Posterior vena cava (tissue), 2 donors: ENCODE measurements at regions not wholly inside any gene's neighbourhood (a gene's known extent, or its start where the extent isn't known, plus 50 kb on each side); places are given as distances from the start of the nearest gene placed in this dataset.
"Not testable (repeated sequence)": the region's sequence is repeated elsewhere in the genome, so short reads cannot be mapped to it uniquely, and the experiment has no call there.

Experiments used
- DNase-seq: peaks from one replicate; pipeline ENCODE4 v3.0.0-alpha.2; 2020; ENCODE audit warnings: low spot score
- intact Hi-C, 2 donors: fragments of 100-400 bp; cut with DNase I; formaldehyde crosslinking; loops; one replicate each; pipeline versions ENCODE4 v1.14.1 to v1.14.2; 2022 to 2023
- donor health status: DM: yes; HTN: yes; CAD: no.
- donor health status: DM: yes; HTN: yes; CAD: no.

DNA sequence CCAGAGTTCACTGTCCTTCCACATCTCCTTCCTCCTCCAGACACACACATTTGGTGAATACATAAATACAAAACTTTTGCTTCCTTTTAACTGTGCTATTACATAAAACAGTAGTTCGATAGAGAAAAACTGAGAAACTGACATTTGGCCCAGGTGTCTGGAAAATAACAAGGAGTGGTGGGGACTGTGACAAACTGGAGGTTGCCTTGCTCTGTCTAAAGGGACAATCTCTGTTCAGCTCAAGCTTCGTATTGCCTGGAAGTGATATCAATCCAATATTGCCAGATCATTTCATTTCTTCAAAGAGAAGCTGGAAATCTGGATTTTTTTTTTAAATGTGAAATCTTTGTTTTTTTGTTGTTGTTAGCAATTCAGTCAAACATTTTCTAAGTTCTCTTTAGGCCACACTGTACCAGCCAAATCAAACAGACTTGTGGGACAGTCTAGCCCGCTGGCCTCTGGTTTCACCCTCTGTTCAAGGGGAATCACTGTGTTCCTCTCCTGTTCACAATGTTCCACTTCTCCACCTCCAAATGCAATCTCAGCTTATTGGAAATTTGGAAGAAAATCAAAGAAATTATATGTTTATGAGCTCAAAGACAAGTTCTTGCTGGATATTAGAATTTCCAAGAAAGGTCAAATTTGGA is 612.5 kb downstream of the KIF4B start:
- intact Hi-C loops, result no loop called here
- DNase-seq, result no peak

GRCh38 chr5:155626592-155626991 is 613.0 kb downstream of the KIF4B start:
- intact Hi-C loops, result no loop called here
- DNase-seq, result no peak

DNA sequence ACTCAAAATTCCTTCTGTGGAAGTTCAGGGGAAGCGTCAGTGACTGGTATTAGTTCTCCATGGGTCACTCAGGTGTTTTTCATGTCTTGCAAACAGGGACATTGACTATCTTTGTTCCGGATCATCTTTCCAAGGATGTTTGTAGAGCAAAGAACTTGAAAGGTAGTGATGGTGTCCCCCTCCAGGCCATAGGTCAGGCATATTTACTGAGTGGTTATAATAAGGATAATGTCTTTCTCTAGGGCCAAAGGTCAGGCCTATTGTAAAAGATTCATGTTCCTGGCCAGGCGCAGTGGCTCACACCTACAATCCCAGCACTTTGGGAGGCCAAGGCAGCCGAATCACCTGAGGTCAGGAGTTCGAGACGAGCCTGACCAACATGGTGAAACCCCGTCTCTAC is 614.8 kb downstream of the KIF4B start:
- intact Hi-C loops, result no loop called here
- DNase-seq, result no peak

GRCh38 chr5:155629597-155629996 is 616.0 kb downstream of the KIF4B start:
- DNase-seq, result no peak
- intact Hi-C loops, result no loop called here

DNA sequence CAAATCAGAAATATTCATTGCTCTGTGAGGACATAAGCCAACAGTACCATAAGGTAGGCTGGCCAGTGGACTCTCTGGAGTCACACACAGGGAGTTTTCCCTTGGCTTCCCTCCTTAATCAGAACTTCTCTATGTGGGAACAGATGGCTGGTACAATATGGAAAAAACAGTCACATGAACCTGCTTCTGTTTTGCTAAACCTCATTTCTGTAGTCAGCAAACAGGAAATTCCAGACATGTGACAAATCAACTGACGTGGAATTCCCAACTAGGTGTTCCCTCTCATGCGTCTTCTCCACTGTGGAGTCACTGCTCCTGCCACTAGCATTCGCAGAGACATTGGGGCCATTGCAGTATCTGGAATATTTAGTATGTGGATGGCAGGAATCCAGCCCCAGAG is 617.6 kb downstream of the KIF4B start:
- intact Hi-C loops, result no loop called here
- DNase-seq, result no peak

DNA sequence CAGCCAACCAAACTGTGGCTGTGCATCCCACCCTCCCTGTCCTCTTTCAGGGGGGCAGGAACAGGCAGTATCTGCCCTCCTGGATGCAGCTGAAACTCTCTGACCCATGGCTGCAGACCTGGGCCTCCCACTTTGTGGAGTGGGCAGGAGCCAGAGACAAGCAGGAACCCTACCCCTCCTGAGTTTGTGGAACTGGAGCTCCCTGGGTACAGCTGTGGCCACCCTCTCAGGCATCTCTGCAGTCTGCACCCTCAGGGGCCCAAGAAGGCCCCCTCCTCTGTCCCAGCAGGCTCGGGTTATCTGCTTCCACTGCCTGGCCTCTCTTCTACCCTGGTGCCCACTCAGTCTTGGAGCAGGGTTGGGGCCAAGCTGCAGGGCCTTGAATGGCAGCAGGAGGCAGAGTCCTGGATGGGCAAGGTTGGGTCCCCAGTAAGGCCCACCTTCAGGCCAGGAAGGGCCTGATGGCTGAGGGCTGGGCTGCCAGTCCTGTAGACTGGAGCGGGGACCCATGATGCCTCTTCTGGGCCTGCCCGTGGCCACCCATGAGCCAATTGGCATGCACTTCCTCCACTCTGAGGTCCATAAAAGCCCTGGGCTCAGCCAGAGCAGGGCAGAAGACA is 619.9 kb downstream of the KIF4B start:
- intact Hi-C loops, result no loop called here

DNA sequence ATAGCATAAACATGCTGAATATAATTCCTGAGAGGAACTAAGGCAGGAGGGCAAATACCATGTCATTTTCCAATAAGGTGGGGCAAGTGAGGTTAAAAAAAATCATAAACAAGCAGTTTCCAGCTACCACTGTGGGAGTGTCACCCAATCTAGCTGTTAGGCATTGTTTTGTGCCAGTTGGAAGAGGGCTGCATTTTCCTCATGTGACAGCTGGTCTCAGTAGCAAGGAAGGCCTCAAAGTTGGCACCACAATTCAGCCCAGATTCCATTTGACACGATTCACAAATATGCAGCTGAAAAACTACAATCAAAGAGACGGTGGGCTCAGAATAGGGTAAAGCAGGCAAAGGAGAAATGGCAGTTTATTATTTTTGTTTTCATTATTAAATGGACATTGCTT is 636.1 kb downstream of the KIF4B start:
- intact Hi-C loops, result no loop called here
- DNase-seq, result no peak

More for the DNA sequence above, 619.9 kb downstream of the KIF4B start:
- DNase-seq, result no peak

GRCh38 chr5:155655569-155655968 is 642.0 kb downstream of the KIF4B start:
- no peak for DNase-seq
- intact Hi-C loops, result loop anchor here in 1 of 2 donors (2.0 kb wide), 1 partner anchor 37 kb away; no protein-coding TSS in a partner anchor

GRCh38 chr5:155661859-155662258 is 648.3 kb downstream of the KIF4B start:
- intact Hi-C loops, result no loop called here
- no peak for DNase-seq

DNA sequence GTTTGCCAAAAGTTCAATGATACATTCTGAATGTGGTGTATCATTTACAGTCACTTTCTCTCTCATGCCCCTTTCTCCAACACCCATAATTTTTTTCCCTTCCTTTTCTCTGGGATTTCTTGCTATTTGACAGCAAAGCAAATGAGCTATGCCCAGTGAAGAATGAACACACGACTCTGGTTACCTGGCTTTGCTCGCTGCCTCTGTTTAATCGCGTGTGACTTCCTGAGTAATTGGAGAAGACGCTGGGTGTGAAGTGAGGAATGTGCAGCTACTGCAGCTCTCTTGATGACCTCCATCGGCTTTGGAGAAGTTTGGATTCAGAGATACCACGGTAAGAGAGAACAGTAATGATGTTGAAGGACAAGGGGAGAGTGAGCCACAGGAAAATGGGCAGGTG is 651.8 kb downstream of the KIF4B start:
- DNase-seq, result no peak
- intact Hi-C loops, result no loop called here

DNA sequence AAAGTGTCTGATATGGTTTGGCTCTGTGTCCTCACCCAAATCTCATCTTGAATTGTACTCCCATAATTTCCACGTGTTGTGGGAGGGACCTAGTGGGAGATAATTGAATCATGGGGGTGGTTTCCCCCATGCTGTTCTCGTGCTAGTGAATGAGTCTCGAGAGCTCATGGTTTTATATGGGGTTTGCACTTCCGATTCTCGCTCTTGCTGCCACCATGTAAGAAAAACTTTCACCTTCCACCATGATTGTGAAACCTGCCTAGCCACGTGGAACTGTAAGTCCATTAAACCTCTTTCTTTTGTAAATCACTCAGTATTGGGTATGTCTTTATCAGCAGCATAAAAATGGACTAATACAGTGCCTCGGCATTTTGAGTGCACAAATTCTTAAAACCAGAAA is 655.0 kb upstream of the SGCD start:
- intact Hi-C loops, result not testable (repeated sequence)

DNA sequence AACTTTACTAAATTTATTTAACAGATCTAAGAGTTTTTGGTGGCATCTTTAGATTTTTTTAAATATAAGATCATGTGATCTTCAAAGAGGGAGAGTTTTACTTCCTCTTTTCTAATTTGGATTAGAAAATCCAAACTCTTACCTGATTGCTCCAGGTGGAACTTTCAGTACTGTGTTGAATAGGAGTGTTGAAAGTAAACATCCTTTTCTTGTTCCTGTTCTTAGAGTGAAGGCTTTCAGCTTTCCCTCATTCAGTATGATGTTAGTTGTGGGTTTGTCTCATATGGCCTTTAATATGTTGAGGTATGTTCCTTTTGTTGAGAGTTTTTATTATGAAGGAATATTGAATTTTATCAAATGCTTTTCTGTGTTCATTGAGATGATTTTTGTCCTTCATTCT is 650.0 kb upstream of the SGCD start:
- no peak for DNase-seq
- intact Hi-C loops, result no loop called here

More for the DNA sequence above, 655.0 kb upstream of the SGCD start:
- DNase-seq, result not testable (repeated sequence)

- DNase-seq, result no peak
- intact Hi-C loops, result no loop called here
These were observed 648.6 kb upstream of the SGCD start for GRCh38 chr5:155678371-155678770.

DNA sequence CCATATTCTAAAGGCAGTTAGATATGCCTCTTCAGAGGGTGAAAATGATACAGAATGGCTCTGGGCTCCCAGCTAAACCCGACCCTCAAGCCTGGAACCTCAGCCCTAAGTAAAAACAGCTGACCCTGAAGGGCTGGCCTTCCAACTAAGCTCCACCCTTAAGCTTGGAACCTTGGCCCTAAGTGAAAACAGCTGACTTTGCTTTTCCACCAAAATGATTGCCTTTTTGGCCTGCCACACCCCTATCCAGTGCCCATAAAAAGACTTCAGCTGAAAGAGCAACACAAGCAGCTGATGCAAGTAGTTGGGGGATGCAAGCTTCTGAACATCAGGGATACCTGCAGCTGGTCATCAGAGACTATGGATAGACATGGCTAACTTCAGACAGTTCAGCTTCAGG is 647.4 kb upstream of the SGCD start:
- intact Hi-C loops, result no loop called here
- no peak for DNase-seq

- no peak for DNase-seq
- intact Hi-C loops, result no loop called here
These were observed 642.5 kb upstream of the SGCD start for GRCh38 chr5:155684417-155684816.

DNA sequence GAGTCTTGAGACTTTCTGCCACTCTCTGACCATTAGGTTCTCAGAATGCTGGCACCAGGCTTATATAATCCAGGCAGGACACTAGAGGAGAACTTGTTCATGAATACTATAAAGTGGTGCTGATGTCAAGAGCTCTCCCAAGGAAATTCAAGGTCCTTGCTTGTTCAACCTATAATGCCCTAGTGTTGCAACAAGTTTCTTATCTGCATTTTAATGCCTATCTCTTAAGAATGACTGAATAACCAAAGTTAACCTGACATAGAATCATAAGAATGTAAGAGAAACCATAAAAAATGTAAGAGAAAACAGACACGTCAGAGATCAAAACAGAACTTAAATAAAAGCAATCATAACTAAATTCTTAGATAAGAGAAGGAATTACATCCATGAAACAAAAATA is 640.8 kb upstream of the SGCD start:
- intact Hi-C loops, result no loop called here
- no peak for DNase-seq

- intact Hi-C loops, result no loop called here
- DNase-seq, result no peak
These were observed 637.6 kb upstream of the SGCD start for GRCh38 chr5:155689406-155689805.

DNA sequence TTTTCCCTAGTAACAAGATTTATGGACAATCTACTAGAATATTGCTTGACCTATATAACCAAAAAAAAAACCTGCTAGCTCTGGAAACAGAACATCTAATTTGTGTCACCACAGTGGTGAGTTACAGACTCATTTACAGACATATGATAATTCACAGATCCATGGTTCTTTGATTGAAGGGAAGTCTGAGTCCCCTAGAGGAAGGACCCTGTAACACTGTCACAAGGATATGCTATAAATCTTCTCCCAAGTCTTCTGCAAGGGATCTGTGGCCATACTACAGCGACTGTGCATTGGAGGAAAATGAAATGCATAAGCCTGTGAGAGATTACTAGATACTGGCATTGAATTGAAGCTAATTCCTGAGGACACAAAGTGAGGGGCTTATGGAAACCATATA is 630.6 kb upstream of the SGCD start:
- intact Hi-C loops, result no loop called here
- DNase-seq, result no peak

DNA sequence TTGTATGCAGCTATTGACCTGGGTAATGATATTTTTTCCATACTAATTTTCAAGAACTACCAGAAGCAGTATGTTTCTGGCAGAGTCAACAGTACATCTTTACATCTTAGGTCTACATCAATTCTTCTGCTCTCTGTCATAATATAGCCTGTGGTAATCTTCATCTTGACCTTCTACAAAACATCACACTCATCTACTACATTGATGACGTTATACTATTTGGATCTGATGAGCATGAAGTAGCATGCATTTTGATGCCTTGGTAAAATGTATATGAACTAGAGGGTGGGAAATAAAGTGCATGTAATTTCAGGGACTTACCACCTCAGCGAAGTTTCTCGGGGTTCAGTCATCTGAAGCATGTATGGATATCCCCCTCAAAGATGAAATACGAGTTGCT is 629.7 kb upstream of the SGCD start:
- no peak for DNase-seq
- intact Hi-C loops, result no loop called here

DNA sequence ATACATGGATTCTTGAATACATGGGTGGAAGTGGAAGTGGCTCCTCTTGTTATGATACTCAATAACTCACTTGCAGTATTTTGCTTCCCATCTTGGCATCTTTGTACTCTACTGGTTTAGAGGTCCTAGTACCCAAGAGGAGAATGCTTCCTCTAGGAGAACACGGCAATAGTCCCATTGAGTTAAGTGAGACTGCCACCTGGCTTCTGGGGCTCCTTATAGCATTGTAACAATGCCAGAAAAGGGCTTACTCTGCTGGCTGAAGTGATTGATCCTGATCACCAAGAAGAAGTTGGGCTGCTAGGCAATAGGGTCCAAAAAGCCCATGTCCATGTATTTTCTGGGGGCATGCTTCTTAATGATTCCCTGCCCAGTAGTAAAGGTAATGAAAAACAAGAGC is 627.6 kb upstream of the SGCD start:
- intact Hi-C loops, result no loop called here
- DNase-seq, result no peak

DNA sequence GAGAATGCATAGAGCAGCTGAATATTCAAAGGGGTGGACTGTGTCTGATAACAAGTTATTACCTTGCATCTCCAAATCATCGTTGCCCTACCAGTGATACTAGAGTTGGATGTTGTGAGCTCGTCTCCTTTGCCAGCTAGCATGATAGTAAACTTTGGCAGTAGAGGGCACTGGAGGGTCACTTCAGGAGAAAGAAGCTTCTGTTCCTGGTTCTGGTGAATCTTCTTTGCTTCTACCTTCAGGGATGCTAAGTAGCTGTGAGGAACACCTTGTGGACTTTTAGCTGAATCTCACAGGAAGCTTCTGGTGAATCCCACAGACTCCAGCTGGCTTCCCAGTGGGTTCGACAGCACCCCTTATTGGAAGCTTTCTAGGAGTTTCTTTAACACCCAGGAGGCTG is 626.6 kb upstream of the SGCD start:
- intact Hi-C loops, result no loop called here
- DNase-seq, result no peak

DNA sequence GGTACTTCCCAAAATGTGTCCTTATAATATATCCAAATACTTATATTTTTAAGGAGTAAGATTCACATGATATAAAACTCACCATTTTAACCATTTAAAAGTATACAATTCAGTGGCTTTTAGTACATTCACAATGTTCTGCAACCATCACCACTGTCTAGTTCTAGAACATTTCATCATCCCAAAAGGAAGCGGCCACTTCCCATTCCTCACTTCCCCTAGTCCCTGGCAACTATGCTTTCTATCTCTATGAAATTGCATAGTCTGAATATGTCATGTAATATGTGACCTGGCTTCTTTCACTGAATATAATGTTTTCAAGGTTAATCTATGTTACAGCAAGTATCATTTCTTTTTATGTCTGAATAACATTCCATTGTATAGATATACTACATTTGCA is 615.1 kb upstream of the SGCD start:
- no peak for DNase-seq
- intact Hi-C loops, result no loop called here
